HEK293 (cell line): ENCODE measurements at regions not wholly inside any gene's neighbourhood (a gene's known extent, or its start where the extent isn't known, plus 50 kb on each side); places are given as distances from the start of the nearest gene placed in this dataset.
"Not testable (repeated sequence)": the region's sequence is repeated elsewhere in the genome, so short reads cannot be mapped to it uniquely, and the experiment has no call there.

Source experiments
- CTCF ChIA-PET: fragments of 350-600 bp; formaldehyde crosslinking; extraction: SDS; loops from one replicate; lab custom pipeline; 2021; ENCODE audit warnings: antibody characterized with exemption; lab: Yijun Ruan, JAX
- POLR2A ChIA-PET: fragments of 300-600 bp; formaldehyde crosslinking; extraction: SDS; loops from one replicate; lab custom pipeline; 2020; ENCODE audit warnings: antibody characterized with exemption, inconsistent platforms; lab: Yijun Ruan, JAX
- H3K27ac ChIP-seq: fragments of 200-500 bp; sonication (Bioruptor generic); 2 replicates; pipeline ENCODE4 v1.5.1; 2014; ENCODE audit warnings: low read depth, low read length, control low read depth, inconsistent platforms; ENCODE audit errors: extremely low read depth
- H3K36me3 ChIP-seq, 2 experiments: fragments of 200-500 bp in 1 of 2; sonication (Bioruptor generic) in 1 of 2; 1 replicate in 1 of 2; 2 replicates in 1 of 2; pipeline ENCODE4 v1.5.1; 2014 to 2017; ENCODE audit warnings: inconsistent platforms in 2 of 2, low read length in 2 of 2; ENCODE audit not compliant: control insufficient read depth in 2 of 2, insufficient read depth in 1 of 2
- H3K4me1 ChIP-seq: fragments of 200-500 bp; sonication (Bioruptor generic); 2 replicates; pipeline ENCODE4 v1.5.1; 2014; ENCODE audit warnings: mild to moderate bottlenecking, low read length, inconsistent platforms; ENCODE audit not compliant: control insufficient read depth, insufficient read depth
- H3K4me3 ChIP-seq: 2 replicates; pipeline ENCODE4 v1.5.1; 2011; ENCODE audit warnings: low read depth, mild to moderate bottlenecking, control low read depth, low read length, moderate library complexity
- H3K9me3 ChIP-seq: fragments of 200-500 bp; sonication (Bioruptor generic); 2 replicates; pipeline ENCODE4 v1.5.1; 2014; ENCODE audit warnings: low read depth, low read length, inconsistent platforms; ENCODE audit not compliant: control insufficient read depth, insufficient read depth
- BCL11B ChIP-seq: fragments of 450-650 bp; formaldehyde crosslinking; IDR thresholded peaks from 2 replicates; pipeline ENCODE4 v1.5.1; 2016; ENCODE audit warnings: low read depth, missing biosample characterization, missing genetic modification characterization
- ZNF146 ChIP-seq: fragments of 450-650 bp; formaldehyde crosslinking; IDR thresholded peaks from 2 replicates; pipeline ENCODE4 v1.5.1; 2016; ENCODE audit warnings: missing biosample characterization, missing genetic modification characterization
- ZNF302 ChIP-seq: fragments of 450-650 bp; formaldehyde crosslinking; IDR thresholded peaks from 2 replicates; pipeline ENCODE4 v1.5.1; 2016; ENCODE audit warnings: missing biosample characterization, missing genetic modification characterization, low read depth
- ZNF596 ChIP-seq: fragments of 450-650 bp; IDR thresholded peaks from 2 replicates; pipeline ENCODE4 v1.5.0; 2018; ENCODE audit warnings: missing biosample characterization, mild to moderate bottlenecking, missing genetic modification characterization, moderate library complexity
- TF ChIP-seq, protein P1 (sequence below): fragments of 450-650 bp; formaldehyde crosslinking; IDR thresholded peaks from 2 replicates; pipeline ENCODE4 v1.5.1; 2016; ENCODE audit warnings: missing biosample characterization, missing genetic modification characterization

- CTCF ChIA-PET, H3K4me1 ChIP-seq, H3K36me3 ChIP-seq, H3K27ac ChIP-seq, H3K9me3 ChIP-seq, H3K4me3 ChIP-seq, POLR2A ChIA-PET: not testable (repeated sequence)
- peak; percentile 96 for TF ChIP-seq ZNF146
- TF ChIP-seq, protein P1, sequence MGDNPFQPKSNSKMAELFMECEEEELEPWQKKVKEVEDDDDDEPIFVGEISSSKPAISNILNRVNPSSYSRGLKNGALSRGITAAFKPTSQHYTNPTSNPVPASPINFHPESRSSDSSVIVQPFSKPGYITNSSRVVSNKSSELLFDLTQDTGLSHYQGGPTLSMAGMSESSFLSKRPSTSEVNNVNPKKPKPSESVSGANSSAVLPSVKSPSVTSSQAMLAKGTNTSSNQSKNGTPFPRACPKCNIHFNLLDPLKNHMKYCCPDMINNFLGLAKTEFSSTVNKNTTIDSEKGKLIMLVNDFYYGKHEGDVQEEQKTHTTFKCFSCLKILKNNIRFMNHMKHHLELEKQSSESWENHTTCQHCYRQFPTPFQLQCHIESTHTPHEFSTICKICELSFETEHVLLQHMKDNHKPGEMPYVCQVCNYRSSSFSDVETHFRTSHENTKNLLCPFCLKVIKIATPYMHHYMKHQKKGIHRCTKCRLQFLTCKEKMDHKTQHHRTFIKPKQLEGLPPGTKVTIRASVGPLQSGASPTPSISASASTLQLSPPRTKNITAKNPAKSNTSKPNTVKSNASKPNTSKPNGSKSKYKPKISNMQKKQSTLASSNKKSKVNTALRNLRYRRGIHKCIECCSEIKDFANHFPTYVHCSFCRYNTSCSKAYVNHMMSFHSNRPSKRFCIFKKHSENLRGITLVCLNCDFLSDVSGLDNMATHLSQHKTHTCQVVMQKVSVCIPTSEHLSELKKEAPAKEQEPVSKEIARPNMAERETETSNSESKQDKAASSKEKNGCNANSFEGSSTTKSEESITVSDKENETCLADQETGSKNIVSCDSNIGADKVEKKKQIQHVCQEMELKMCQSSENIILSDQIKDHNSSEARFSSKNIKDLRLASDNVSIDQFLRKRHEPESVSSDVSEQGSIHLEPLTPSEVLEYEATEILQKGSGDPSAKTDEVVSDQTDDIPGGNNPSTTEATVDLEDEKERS (tag by site-specific recombination) = peak; percentile 79; the same call in 1 of the 2 replicates
- TF ChIP-seq, all 188 proteins: peak for 2; not testable (repeated sequence) for 186
Observed at GRCh38 chrX:83649706-83650105, 141.6 kb downstream of the POU3F4 start.

DNA sequence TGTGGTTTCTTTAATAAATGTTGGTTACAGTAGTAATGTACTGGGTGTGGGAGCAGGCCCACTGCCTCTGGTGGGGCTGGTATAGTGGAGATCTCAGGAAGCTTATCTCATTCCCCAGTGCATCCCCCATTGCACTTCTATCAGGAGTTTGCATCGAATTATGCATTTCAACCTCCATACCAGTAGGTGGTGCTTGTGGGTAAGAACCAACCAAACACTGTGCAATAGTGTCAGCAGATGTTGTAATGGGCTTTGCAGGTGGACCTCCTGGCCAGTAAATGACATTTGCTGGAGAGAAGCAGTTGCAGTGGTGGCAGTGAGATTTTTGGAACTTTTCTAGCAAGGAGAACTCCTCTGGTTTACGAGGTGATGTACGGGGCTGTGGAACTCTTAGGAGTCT, 150.6 kb downstream of the POU3F4 start:
- H3K27ac ChIP-seq = no peak overlapping the region
- H3K9me3 ChIP-seq = no peaks in the 10 kb centered on the region; the same call in none of the 2 replicates
- TF ChIP-seq ZNF596 (tag by site-specific recombination) = no peak
- TF ChIP-seq BCL11B (tag by site-specific recombination) = no peak
- TF ChIP-seq ZNF302 (tag by site-specific recombination) = no peak
- H3K4me3 ChIP-seq = no peak overlapping the region
- ChIA-PET POLR2A (no interaction called here), CTCF (interaction anchor here (0.7 to 1.0 kb wide), 3 partner anchors 20 to 157 kb away, joined by 3 read pairs; no protein-coding TSS in a partner anchor)
- H3K36me3 ChIP-seq = no peaks in the 10 kb centered on the region
- H3K4me1 ChIP-seq = no peaks in the 10 kb centered on the region
